Caco-2 (cell line): ENCODE measurements at regions not wholly inside any gene's neighbourhood (a gene's known extent, or its start where the extent isn't known, plus 50 kb on each side); places are given as distances from the start of the nearest gene placed in this dataset.

Source experiments
- BruUV-seq: library from RNA; stranded (reverse); fragments of 400-500 nt; replicated peaks from 2 replicates; lab custom pipeline; 2021; lab: Mats Ljungman, UMichigan
- CTCF ChIA-PET: fragments of 300-600 bp; sonication (Branson Sonifier 250); formaldehyde crosslinking; loops from one replicate; lab custom pipeline; 2022; ENCODE audit warnings: antibody characterized with exemption; lab: Charles Lee
- POLR2A ChIA-PET: fragments of 300-600 bp; sonication (Branson Sonifier 250); formaldehyde crosslinking; loops from one replicate; lab custom pipeline; 2022; ENCODE audit warnings: antibody characterized with exemption; lab: Charles Lee
- DNase-seq, 2 experiments: peaks; one replicate each; pipeline versions ENCODE4 v3.0.0 to v3.0.0-alpha.2; 2020 to 2022
- H3K27me3 ChIP-seq: replicated peaks from 2 replicates; pipeline ENCODE4 v1.6.0; 2011; ENCODE audit warnings: low read length; ENCODE audit not compliant: control insufficient read depth, insufficient read depth
- H3K36me3 ChIP-seq: 2 replicates; pipeline ENCODE4 v1.5.1; 2011; ENCODE audit warnings: low read length; ENCODE audit not compliant: control insufficient read depth, insufficient read depth
- H3K4me1 ChIP-seq: fragments of 250-450 bp; sonication (Bioruptor Pico); 2 replicates; pipeline ENCODE4 v1.5.1; 2020; ENCODE audit warnings: mild to moderate bottlenecking
- H3K4me3 ChIP-seq: 2 replicates; pipeline ENCODE4 v1.5.1; 2011; ENCODE audit warnings: low read depth, mild to moderate bottlenecking, control low read depth, low read length
- H3K9me3 ChIP-seq: fragments of 250-450 bp; sonication (Bioruptor Pico); 2 replicates; pipeline ENCODE4 v1.5.1; 2020; ENCODE audit warnings: mild to moderate bottlenecking, moderate library complexity
- H3K27ac Mint-ChIP-seq: one replicate; pipeline ENCODE4 v1.8.0; 2022; ENCODE audit warnings: mixed read lengths; ENCODE audit not compliant: unreplicated experiment
- H3K27me3 Mint-ChIP-seq: one replicate; pipeline ENCODE4 v1.8.0; 2022; ENCODE audit warnings: mixed read lengths; ENCODE audit not compliant: insufficient read depth, unreplicated experiment
- H3K36me3 Mint-ChIP-seq: one replicate; pipeline ENCODE4 v1.8.0; 2022; ENCODE audit warnings: mild to moderate bottlenecking, mixed read lengths; ENCODE audit not compliant: insufficient read depth, unreplicated experiment
- H3K4me1 Mint-ChIP-seq: one replicate; pipeline ENCODE4 v1.8.0; 2022; ENCODE audit warnings: low read depth, mixed read lengths; ENCODE audit not compliant: unreplicated experiment
- H3K4me3 Mint-ChIP-seq: one replicate; pipeline ENCODE4 v1.8.0; 2022; ENCODE audit warnings: mild to moderate bottlenecking, moderate library complexity, mixed read lengths; ENCODE audit not compliant: unreplicated experiment
- H3K9me3 Mint-ChIP-seq: one replicate; pipeline ENCODE4 v1.8.0; 2022; ENCODE audit warnings: mixed read lengths; ENCODE audit not compliant: unreplicated experiment
- CTCF ChIP-seq, 2 experiments: fragments of 200-600 bp in 1 of 2; IDR thresholded peaks; 1 replicate in 1 of 2; 2 replicates in 1 of 2; pipeline versions ENCODE4 v1.5.1 to v1.8.0; 2011 to 2022; ENCODE audit warnings: antibody characterized with exemption in 1 of 2, control low read depth in 1 of 2, inconsistent platforms in 1 of 2, low read depth in 1 of 2, low read length in 1 of 2, mild to moderate bottlenecking in 1 of 2, moderate library complexity in 1 of 2; ENCODE audit not compliant: insufficient read depth in 1 of 2, severe bottlenecking in 1 of 2, unreplicated experiment in 1 of 2
- intact Hi-C: fragments of 100-400 bp; cut with micrococcal nuclease; formaldehyde crosslinking; loops from one replicate; pipeline ENCODE4 v1.10.0; 2022; ENCODE audit not compliant: unreplicated experiment

GRCh38 chr9:12516031-12516430 lies 177.2 kb upstream of the TYRP1 start:
- TF ChIP-seq CTCF (IDR thresholded peaks at IDR 0.05; ENCODE audit: insufficient read depth in 1 of 2, low read depth in 1 of 2, low read length in 1 of 2, severe bottlenecking in 1 of 2, unreplicated experiment in 1 of 2), result no peak
- Histone ChIP-seq H3K4me1 (no peaks in the 10 kb centered on the region), H3K36me3 (no peaks in the 10 kb centered on the region), H3K4me3 (no peak overlapping the region), H3K9me3 (no peaks in the 10 kb centered on the region), H3K27me3 (no peaks in the 10 kb centered on the region)
- intact Hi-C loops, result no loop called here
- CTCF ChIA-PET, result no interaction called here
- H3K4me3 Mint-ChIP-seq, result no peak overlapping the region
- POLR2A ChIA-PET, result no interaction called here
- no peak for DNase-seq
- no peaks in the 10 kb centered on the region for H3K9me3 Mint-ChIP-seq
- H3K27me3 Mint-ChIP-seq, result no peaks in the 10 kb centered on the region
- no peak overlapping the region for H3K27ac Mint-ChIP-seq
- no TSS peak for BruUV-seq
- no peaks in the 10 kb centered on the region for H3K4me1 Mint-ChIP-seq
- H3K36me3 Mint-ChIP-seq, result no peaks in the 10 kb centered on the region

- Mint-ChIP-seq H3K27ac (no peak overlapping the region), H3K27me3 (no peaks in the 10 kb centered on the region), H3K36me3 (no peaks in the 10 kb centered on the region), H3K4me3 (no peak overlapping the region), H3K4me1 (no peaks in the 10 kb centered on the region), H3K9me3 (no peaks in the 10 kb centered on the region)
- no peaks in the 10 kb centered on the region for H3K9me3 ChIP-seq
- ChIA-PET CTCF (no interaction called here), POLR2A (no interaction called here)
- DNase-seq, result no peak
- intact Hi-C loops, result no loop called here
- BruUV-seq, result no TSS peak
- no peaks in the 10 kb centered on the region for H3K36me3 ChIP-seq
- H3K4me3 ChIP-seq, result no peak overlapping the region
- no peak for TF ChIP-seq CTCF (IDR thresholded peaks at IDR 0.05; ENCODE audit: insufficient read depth in 1 of 2, low read depth in 1 of 2, low read length in 1 of 2, severe bottlenecking in 1 of 2, unreplicated experiment in 1 of 2)
- H3K4me1 ChIP-seq, result no peaks in the 10 kb centered on the region
- no peaks in the 10 kb centered on the region for H3K27me3 ChIP-seq
Measured at GRCh38 chr9:12516573-12516972, 176.6 kb upstream of the TYRP1 start.

GRCh38 chr9:12538842-12539579 lies 154.2 kb upstream of the TYRP1 start:
- no peak for DNase-seq
- CTCF ChIA-PET, result no interaction called here
- H3K4me1 Mint-ChIP-seq, result no peaks in the 10 kb centered on the region
- H3K9me3 Mint-ChIP-seq, result no peaks in the 10 kb centered on the region
- TF ChIP-seq CTCF (IDR thresholded peaks at IDR 0.05; ENCODE audit: insufficient read depth in 1 of 2, low read depth in 1 of 2, low read length in 1 of 2, severe bottlenecking in 1 of 2, unreplicated experiment in 1 of 2), result no peak
- Histone ChIP-seq H3K9me3 (no peaks in the 10 kb centered on the region), H3K4me1 (no peaks in the 10 kb centered on the region), H3K27me3 (no peaks in the 10 kb centered on the region), H3K4me3 (no peak overlapping the region), H3K36me3 (no peaks in the 10 kb centered on the region)
- H3K4me3 Mint-ChIP-seq, result no peak overlapping the region
- POLR2A ChIA-PET, result no interaction called here
- H3K36me3 Mint-ChIP-seq, result no peaks in the 10 kb centered on the region
- H3K27ac Mint-ChIP-seq, result no peak overlapping the region
- no TSS peak for BruUV-seq
- H3K27me3 Mint-ChIP-seq, result peaks cover 12% of the 10 kb centered on the region
- intact Hi-C loops, result no loop called here
